NT2/D1 (cell line): ENCODE measurements at regions not wholly inside any gene's neighbourhood (a gene's known extent, or its start where the extent isn't known, plus 50 kb on each side); places are given as distances from the start of the nearest gene placed in this dataset.

Experiments
- YY1 ChIP-seq: IDR thresholded peaks from 2 replicates; pipeline ENCODE4 v1.6.1; 2011; ENCODE audit not compliant: insufficient read length, insufficient read depth
- ZNF274 ChIP-seq: IDR thresholded peaks from 2 replicates; pipeline ENCODE4 v1.6.1; 2011; ENCODE audit warnings: mild to moderate bottlenecking, low read depth, low read length

DNA sequence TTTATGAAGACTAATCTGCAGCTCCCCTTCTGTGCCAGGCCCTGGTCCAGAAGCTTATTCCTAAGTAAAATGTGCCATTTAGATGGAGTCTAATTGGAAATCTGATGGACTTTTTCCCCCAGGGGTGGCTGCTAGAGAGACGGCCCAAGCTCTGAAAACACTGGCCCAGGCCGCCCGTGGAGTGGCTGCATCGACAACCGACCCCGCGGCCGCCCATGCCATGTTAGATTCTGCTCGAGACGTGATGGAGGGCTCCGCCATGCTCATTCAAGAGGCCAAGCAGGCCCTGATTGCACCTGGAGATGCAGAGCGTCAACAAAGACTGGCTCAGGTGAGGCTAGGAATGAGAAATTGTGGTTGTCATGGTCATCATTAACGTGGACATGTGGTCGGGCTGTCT lies 305.8 kb upstream of the TPM1 start:
- TF ChIP-seq YY1 = no peak
- no peak for TF ChIP-seq ZNF274
